ENCODE measurements at regions not wholly inside any gene's neighbourhood (a gene's known extent, or its start where the extent isn't known, plus 50 kb on each side); places are given as distances from the start of the nearest gene placed in this dataset.

DNA sequence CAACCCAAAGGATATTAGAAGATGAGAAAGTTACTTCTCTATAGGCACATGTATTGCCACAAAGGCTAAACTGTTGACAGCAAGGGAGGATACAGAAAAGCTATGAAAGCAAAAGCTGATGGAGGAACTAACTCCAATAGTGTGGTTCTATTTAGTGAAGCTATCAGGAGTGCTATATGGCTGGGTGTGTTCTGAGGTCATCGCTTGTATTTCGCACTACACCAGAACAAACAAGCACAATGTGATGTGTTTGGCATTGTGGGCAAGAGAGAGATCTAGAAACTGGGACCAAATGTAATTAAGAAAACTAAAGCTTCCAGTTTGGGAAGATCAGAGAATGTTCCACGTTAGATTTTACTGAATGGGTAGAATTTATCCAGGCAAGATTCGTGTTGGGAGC lies 220.4 kb upstream of the UMPS start:
- Histone ChIP-seq H3K4me3 (ENCODE audit: extremely low read depth, insufficient read depth, low read length, poor library complexity, severe bottlenecking) (no peak overlapping the region), H3K27ac (ENCODE audit: low read depth, low read length, severe bottlenecking) (no peak overlapping the region), H3K36me3 (ENCODE audit: control insufficient read depth, insufficient read depth, low read length) (no peaks in the 10 kb centered on the region), H3K9me3 (ENCODE audit: control insufficient read depth, low read length) (no peaks in the 10 kb centered on the region), H3K4me1 (ENCODE audit: control insufficient read depth, insufficient read depth, low read length, poor library complexity, severe bottlenecking) (peaks cover 6% of the 10 kb centered on the region)
- WGBS, 2 experiments (ENCODE audit: insufficient coverage in 2 of 2) = 90 to 100% methylated on average over 2 of the region's 4 CpGs

DNA sequence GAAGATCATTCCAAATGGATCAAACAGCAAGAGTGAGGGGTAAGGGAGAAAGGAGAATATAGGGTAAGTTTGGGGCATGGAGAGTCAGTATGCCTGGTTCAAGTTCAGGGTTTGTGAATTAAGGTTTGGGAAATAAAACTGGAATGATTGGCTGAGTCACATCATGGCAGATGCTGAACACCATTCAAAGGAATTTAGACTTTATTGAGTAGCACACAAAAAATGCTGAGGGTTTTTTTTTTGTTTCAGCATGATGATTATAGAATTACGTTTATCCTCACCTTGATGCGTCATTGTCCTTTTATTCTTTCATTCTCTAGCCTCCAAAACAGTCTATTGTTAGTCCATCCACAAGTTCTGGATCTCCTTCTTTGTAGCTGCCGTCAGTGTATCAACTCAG lies 220.0 kb upstream of the UMPS start:
- 91 to 98% methylated on average over 2 to 3 of the region's 3 CpGs for WGBS, 2 experiments (ENCODE audit: insufficient coverage in 2 of 2)
- no peaks in the 10 kb centered on the region for H3K9me3 ChIP-seq (ENCODE audit: control insufficient read depth, low read length)
- H3K4me1 ChIP-seq (ENCODE audit: control insufficient read depth, insufficient read depth, low read length, poor library complexity, severe bottlenecking) = peaks cover 6% of the 10 kb centered on the region
- no peak overlapping the region for H3K4me3 ChIP-seq (ENCODE audit: extremely low read depth, insufficient read depth, low read length, poor library complexity, severe bottlenecking)
- no peaks in the 10 kb centered on the region for H3K36me3 ChIP-seq (ENCODE audit: control insufficient read depth, insufficient read depth, low read length)
- no peak overlapping the region for H3K27ac ChIP-seq (ENCODE audit: low read depth, low read length, severe bottlenecking)

DNA sequence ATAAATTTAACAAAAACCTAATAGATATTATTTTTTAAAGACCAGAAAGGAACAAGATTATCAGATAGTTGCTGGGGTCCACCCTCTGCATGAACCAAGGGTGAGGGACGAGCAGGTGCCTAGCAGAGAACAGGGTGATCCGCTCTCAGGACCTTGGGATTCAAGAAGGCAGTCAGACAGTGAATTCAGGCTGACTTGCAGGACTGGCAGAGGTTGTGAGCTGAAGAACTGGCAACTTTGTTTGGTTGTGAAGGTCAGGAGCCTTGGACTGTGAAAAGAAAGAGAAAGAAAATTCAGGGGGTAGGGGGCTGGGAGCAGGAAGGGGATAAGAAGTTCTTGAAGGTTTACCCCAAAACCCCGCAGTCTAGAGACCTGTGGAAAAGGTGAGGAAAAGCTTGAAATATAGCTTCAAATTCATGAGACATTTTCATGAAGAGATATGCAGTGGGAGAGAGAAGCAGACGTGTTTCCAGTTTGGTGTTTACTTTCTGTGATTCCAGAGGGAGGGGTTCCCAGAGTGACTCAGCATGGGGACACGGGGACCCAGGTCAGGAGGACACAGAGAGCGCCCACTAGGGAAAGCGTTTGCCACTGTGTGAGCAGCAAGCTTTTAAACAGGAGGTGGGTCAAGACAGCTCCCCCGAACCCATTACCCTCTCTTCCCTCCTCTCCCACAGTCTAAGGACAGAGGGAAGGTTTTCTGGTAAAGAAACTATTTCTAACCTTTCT lies 217.2 kb upstream of the UMPS start:
- H3K36me3 ChIP-seq (ENCODE audit: control insufficient read depth, insufficient read depth, low read length) = no peaks in the 10 kb centered on the region
- H3K9me3 ChIP-seq (ENCODE audit: control insufficient read depth, low read length) = no peaks in the 10 kb centered on the region
- no peak overlapping the region for H3K27ac ChIP-seq (ENCODE audit: low read depth, low read length, severe bottlenecking)
- no peak overlapping the region for H3K4me3 ChIP-seq (ENCODE audit: extremely low read depth, insufficient read depth, low read length, poor library complexity, severe bottlenecking)
- WGBS, 2 experiments (ENCODE audit: insufficient coverage in 2 of 2) = 68 to 80% methylated on average over 5 of the region's 8 CpGs
- H3K4me1 ChIP-seq (ENCODE audit: control insufficient read depth, insufficient read depth, low read length, poor library complexity, severe bottlenecking) = peaks cover 6% of the 10 kb centered on the region

DNA sequence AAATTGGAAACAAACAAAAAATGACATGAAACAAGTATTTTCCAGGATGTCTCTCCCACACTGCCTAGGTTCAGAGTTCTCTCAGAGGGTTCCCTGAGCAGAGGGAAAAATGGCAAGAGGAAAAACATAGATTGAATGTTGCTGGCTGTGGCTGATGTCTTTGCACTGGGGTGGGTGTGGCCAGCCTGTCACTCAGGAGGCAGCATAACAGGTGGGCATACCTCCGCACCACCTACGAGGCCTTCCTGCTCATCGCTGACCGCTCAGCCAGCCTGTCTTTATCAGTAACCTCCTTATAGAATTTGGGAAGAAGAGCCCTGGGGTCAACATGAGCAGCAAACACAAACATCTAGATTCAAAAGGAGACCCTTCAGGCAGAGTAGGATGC lies 216.6 kb upstream of the UMPS start:
- no peaks in the 10 kb centered on the region for H3K9me3 ChIP-seq (ENCODE audit: control insufficient read depth, low read length)
- H3K4me1 ChIP-seq (ENCODE audit: control insufficient read depth, insufficient read depth, low read length, poor library complexity, severe bottlenecking) = peaks cover 6% of the 10 kb centered on the region
- no peaks in the 10 kb centered on the region for H3K36me3 ChIP-seq (ENCODE audit: control insufficient read depth, insufficient read depth, low read length)
- WGBS, 2 experiments (ENCODE audit: insufficient coverage in 2 of 2) = 65% methylated on average over 4 of the region's 4 CpGs; no CpG with 5 or more reads in 1 of the 2 experiments
- H3K4me3 ChIP-seq (ENCODE audit: extremely low read depth, insufficient read depth, low read length, poor library complexity, severe bottlenecking) = no peak overlapping the region
- H3K27ac ChIP-seq (ENCODE audit: low read depth, low read length, severe bottlenecking) = no peak overlapping the region

DNA sequence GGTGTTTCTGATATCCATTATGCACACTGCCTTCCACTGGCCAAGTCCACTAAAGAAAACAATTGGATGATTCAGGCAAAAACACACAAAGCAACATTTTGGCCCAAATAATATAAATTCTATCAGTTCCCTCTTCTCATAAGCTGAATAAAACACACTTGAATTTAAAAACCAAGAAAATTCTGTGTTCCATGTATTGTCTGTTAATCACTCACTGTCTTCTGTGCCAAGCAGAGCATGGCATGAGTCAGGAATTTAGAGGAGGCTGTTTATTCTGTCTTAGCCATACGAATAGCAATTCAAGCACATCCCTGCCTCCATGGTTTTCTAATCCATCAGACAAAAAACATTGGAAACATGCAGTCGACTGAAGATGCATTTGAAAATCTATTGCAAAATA lies 215.6 kb upstream of the UMPS start:
- WGBS, 2 experiments (ENCODE audit: insufficient coverage in 2 of 2) = no CpG with 5 or more reads among the region's 2 CpGs
- Histone ChIP-seq H3K4me3 (ENCODE audit: extremely low read depth, insufficient read depth, low read length, poor library complexity, severe bottlenecking) (no peak overlapping the region), H3K36me3 (ENCODE audit: control insufficient read depth, insufficient read depth, low read length) (no peaks in the 10 kb centered on the region), H3K27ac (ENCODE audit: low read depth, low read length, severe bottlenecking) (no peak overlapping the region), H3K9me3 (ENCODE audit: control insufficient read depth, low read length) (no peaks in the 10 kb centered on the region), H3K4me1 (ENCODE audit: control insufficient read depth, insufficient read depth, low read length, poor library complexity, severe bottlenecking) (peaks cover 6% of the 10 kb centered on the region)

DNA sequence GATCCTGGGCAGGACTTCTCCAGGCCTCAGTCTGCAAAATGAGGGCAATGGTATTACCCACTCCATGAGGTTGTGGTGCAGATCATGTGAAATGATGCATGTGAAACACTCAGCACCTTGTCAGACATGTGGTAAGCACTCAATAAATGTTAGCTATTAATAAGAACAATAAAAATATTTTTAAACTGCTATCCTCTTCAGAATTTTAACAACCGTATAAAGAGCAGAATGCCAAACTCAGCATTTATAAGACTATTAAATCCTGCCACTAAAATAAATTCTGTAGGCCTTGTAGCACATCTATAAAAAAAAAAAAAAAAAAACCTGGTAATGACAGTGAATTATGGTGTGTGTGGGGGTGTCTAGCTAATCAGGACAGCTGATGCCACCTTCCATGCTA lies 213.9 kb upstream of the UMPS start:
- Histone ChIP-seq H3K9me3 (ENCODE audit: control insufficient read depth, low read length) (no peaks in the 10 kb centered on the region), H3K4me3 (ENCODE audit: extremely low read depth, insufficient read depth, low read length, poor library complexity, severe bottlenecking) (no peak overlapping the region), H3K27ac (ENCODE audit: low read depth, low read length, severe bottlenecking) (no peak overlapping the region), H3K4me1 (ENCODE audit: control insufficient read depth, insufficient read depth, low read length, poor library complexity, severe bottlenecking) (peaks cover 6% of the 10 kb centered on the region), H3K36me3 (ENCODE audit: control insufficient read depth, insufficient read depth, low read length) (no peaks in the 10 kb centered on the region)
- no CpG with 5 or more reads among the region's 1 CpG for WGBS, 2 experiments (ENCODE audit: insufficient coverage in 2 of 2)

DNA sequence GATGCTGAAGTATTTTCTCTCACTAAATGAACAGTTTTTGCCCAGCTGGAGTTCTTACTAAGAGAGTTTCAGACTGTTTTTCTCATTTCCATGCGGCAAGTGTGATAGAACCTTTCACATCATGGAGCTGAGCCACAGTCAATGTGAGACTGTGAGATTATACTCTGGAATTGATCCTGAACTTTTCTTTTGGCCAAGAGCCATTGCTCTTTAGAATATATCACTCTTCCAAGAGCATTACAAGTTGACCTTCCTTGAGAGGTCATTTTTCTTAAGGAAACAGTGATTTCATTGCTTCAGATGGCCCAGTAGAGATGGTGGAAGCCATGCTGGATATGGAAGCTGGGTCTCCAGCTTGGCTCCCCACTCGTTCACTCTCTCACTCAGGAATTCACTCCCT lies 212.9 kb upstream of the UMPS start:
- no peak overlapping the region for H3K4me3 ChIP-seq (ENCODE audit: extremely low read depth, insufficient read depth, low read length, poor library complexity, severe bottlenecking)
- peaks cover 6% of the 10 kb centered on the region for H3K4me1 ChIP-seq (ENCODE audit: control insufficient read depth, insufficient read depth, low read length, poor library complexity, severe bottlenecking)
- WGBS, 2 experiments (ENCODE audit: insufficient coverage in 2 of 2) = 100% methylated on average over 2 of the region's 2 CpGs; no CpG with 5 or more reads in 1 of the 2 experiments
- H3K9me3 ChIP-seq (ENCODE audit: control insufficient read depth, low read length) = no peaks in the 10 kb centered on the region
- no peaks in the 10 kb centered on the region for H3K36me3 ChIP-seq (ENCODE audit: control insufficient read depth, insufficient read depth, low read length)
- H3K27ac ChIP-seq (ENCODE audit: low read depth, low read length, severe bottlenecking) = no peak overlapping the region

DNA sequence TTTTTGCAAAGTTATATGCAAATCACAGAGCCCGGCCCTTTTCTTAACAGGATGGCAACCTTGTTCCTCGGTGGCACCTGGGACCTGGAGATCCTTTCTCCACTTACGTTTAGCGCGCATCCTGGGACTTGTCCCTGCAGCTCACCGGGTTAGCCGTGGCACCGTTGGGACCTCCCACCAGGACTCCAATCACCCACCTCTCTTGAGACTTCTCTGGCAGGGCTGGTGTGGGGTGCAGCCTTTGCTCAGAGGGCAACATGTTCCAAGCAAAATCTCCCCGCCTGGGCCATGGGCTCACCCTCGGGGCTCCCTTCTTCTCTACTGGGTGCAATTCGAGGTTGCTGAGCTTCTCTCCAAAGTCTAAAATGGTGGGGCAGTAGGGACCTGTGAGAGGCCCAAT lies 211.9 kb upstream of the UMPS start:
- WGBS, 2 experiments (ENCODE audit: insufficient coverage in 2 of 2) = 97% methylated on average over 10 to 11 of the region's 11 CpGs
- Histone ChIP-seq H3K4me3 (ENCODE audit: extremely low read depth, insufficient read depth, low read length, poor library complexity, severe bottlenecking) (no peak overlapping the region), H3K36me3 (ENCODE audit: control insufficient read depth, insufficient read depth, low read length) (no peaks in the 10 kb centered on the region), H3K9me3 (ENCODE audit: control insufficient read depth, low read length) (no peaks in the 10 kb centered on the region), H3K27ac (ENCODE audit: low read depth, low read length, severe bottlenecking) (no peak overlapping the region), H3K4me1 (ENCODE audit: control insufficient read depth, insufficient read depth, low read length, poor library complexity, severe bottlenecking) (no peaks in the 10 kb centered on the region)

DNA sequence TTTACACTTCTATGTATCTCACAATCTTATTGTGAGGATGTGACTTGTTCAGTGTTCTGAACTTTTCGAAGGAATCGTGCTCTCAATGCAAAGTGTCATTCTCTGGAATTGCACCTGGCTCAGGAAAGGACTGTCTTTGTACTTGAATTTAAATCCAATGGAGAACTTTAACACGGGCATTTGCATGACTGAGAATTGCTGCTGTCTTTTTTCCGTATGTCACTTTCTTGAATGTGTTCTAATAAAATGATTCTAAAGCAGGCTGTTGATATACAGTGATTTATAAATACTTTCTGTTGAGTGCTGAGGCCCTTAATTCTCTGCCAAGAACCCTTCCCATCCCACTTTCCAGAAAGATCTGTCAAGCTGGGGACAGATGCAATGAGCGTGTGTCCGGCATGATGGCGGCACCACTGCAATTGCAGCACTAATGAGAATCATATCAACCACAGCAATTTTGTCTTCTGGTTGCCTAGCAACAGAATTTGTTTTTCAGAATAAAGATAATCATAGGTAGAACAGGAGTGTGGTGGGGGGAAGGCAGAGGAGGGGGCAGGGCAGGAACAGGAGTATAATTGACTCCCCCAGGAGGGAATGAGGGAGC lies 210.6 kb upstream of the UMPS start:
- Histone ChIP-seq H3K4me1 (ENCODE audit: control insufficient read depth, insufficient read depth, low read length, poor library complexity, severe bottlenecking) (no peaks in the 10 kb centered on the region), H3K4me3 (ENCODE audit: extremely low read depth, insufficient read depth, low read length, poor library complexity, severe bottlenecking) (no peak overlapping the region), H3K9me3 (ENCODE audit: control insufficient read depth, low read length) (no peaks in the 10 kb centered on the region), H3K36me3 (ENCODE audit: control insufficient read depth, insufficient read depth, low read length) (no peaks in the 10 kb centered on the region), H3K27ac (ENCODE audit: low read depth, low read length, severe bottlenecking) (no peak overlapping the region)
- whole genome bisulfite sequencing, 2 experiments (ENCODE audit: insufficient coverage in 2 of 2) = 80 to 100% methylated on average over 3 to 4 of the region's 7 CpGs

DNA sequence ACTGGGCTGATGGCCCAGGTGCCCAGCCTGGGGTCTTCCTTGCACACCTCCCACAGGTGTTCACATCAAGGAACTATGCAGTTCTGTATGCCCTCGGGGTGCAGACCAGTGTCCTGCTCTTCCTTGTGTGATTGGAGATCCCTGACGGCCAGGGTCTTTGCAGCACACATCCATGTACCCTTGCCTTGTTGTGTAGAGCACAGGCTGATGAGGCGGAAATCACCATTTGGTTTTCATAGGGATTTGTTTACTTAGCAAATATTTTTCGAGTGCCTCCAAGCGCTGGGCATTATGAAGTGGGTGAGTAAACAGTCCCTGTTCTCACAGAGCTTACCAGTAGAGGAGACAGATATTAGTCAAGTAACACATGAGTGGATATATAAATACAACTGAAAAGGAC lies 209.3 kb upstream of the UMPS start:
- no peaks in the 10 kb centered on the region for H3K4me1 ChIP-seq (ENCODE audit: control insufficient read depth, insufficient read depth, low read length, poor library complexity, severe bottlenecking)
- H3K4me3 ChIP-seq (ENCODE audit: extremely low read depth, insufficient read depth, low read length, poor library complexity, severe bottlenecking) = no peak overlapping the region
- no peak overlapping the region for H3K27ac ChIP-seq (ENCODE audit: low read depth, low read length, severe bottlenecking)
- H3K9me3 ChIP-seq (ENCODE audit: control insufficient read depth, low read length) = no peaks in the 10 kb centered on the region
- 40 to 75% methylated on average over 1 to 4 of the region's 5 CpGs for WGBS, 2 experiments (ENCODE audit: insufficient coverage in 2 of 2)
- H3K36me3 ChIP-seq (ENCODE audit: control insufficient read depth, insufficient read depth, low read length) = no peaks in the 10 kb centered on the region

DNA sequence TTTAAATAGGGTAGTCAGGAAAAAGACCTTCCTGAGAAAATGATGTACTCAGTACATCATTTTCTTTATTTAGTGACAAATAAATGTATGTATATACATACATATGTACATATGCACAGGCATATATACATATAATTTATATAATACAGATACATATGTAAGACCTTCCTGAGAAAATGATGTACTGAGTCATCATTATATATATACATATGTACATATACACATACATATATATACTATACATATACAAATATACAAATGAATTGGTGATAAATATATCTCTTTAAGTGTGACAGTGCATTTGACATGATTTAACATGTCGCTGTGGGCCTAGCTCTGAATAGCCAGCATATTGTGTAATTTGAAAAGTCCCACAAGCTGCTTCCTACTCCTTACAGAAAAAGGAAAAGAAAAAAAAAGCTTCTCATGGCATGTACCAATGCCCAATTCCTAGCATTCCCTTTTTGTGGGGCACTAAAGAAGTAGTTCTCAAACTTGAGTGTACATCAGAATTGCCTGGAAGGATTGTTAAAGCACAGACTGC lies 208.1 kb upstream of the UMPS start:
- Histone ChIP-seq H3K9me3 (ENCODE audit: control insufficient read depth, low read length) (no peaks in the 10 kb centered on the region), H3K4me1 (ENCODE audit: control insufficient read depth, insufficient read depth, low read length, poor library complexity, severe bottlenecking) (no peaks in the 10 kb centered on the region), H3K27ac (ENCODE audit: low read depth, low read length, severe bottlenecking) (no peak overlapping the region), H3K4me3 (ENCODE audit: extremely low read depth, insufficient read depth, low read length, poor library complexity, severe bottlenecking) (no peak overlapping the region), H3K36me3 (ENCODE audit: control insufficient read depth, insufficient read depth, low read length) (no peaks in the 10 kb centered on the region)
- WGBS, 2 experiments (ENCODE audit: insufficient coverage in 2 of 2) = no CpG with 5 or more reads among the region's 1 CpG

Measured in mesodermal cell (in vitro differentiated cells).